Gastroesophageal sphincter (tissue), 4 donors: ENCODE measurements at regions not wholly inside any gene's neighbourhood (a gene's known extent, or its start where the extent isn't known, plus 50 kb on each side); places are given as distances from the start of the nearest gene placed in this dataset.

Experiments used
- ATAC-seq: fragments of 150-250 bp; one replicate; pipeline ENCODE4 v1.9.1; 2016; ENCODE audit warnings: mild to moderate bottlenecking, moderate library complexity
- H3K27ac ChIP-seq, 4 donors: fragments of 200-600 bp; sonication (generic) in 3 of 4; 1 replicate in 3 of 4; 2 replicates in 1 of 4; pipeline ENCODE4 v1.5.1; 2016 to 2019
- H3K27me3 ChIP-seq: fragments of 200-600 bp; sonication (generic); one replicate; pipeline ENCODE4 v1.5.1; 2019
- H3K36me3 ChIP-seq, 2 donors: fragments of 200-600 bp; sonication (generic); one replicate each; pipeline ENCODE4 v1.5.1; 2019; ENCODE audit warnings: control low read depth in 1 of 2
- H3K4me1 ChIP-seq, 3 donors: fragments of 200-600 bp; sonication (generic); 1 replicate in 2 of 3; 2 replicates in 1 of 3; pipeline ENCODE4 v1.5.1; 2016 to 2019; ENCODE audit warnings: control low read depth in 2 of 3
- H3K4me3 ChIP-seq, 2 donors: fragments of 200-600 bp; sonication (generic); one replicate each; pipeline ENCODE4 v1.5.1; 2019; ENCODE audit warnings: mild to moderate bottlenecking in 1 of 2, moderate library complexity in 1 of 2
- H3K9me3 ChIP-seq, 3 donors: fragments of 200-600 bp; sonication (generic); one replicate each; pipeline ENCODE4 v1.5.1; 2017 to 2019; ENCODE audit warnings: control low read depth in 2 of 3
- EP300 ChIP-seq: sonication (generic); formaldehyde crosslinking; IDR thresholded peaks from one replicate; pipeline ENCODE4 v1.6.1; 2017; ENCODE audit warnings: antibody characterized with exemption, mild to moderate bottlenecking
- POLR2A ChIP-seq, 2 donors: fragments of 450-650 bp; IDR thresholded peaks; one replicate each; pipeline ENCODE4 v1.6.1; 2017; ENCODE audit warnings: antibody characterized with exemption in 2 of 2, mild to moderate bottlenecking in 2 of 2, moderate library complexity in 1 of 2
- POLR2AphosphoS5 ChIP-seq: sonication (generic); formaldehyde crosslinking; IDR thresholded peaks from one replicate; pipeline ENCODE4 v1.6.1; 2017; ENCODE audit warnings: antibody characterized with exemption
- WGBS, 2 donors: methylation state at CpG; one replicate each; pipeline ENCODE4 v1.1.5; 2018; ENCODE audit warnings: low coverage in 1 of 2; 5-methylcytosine and 5-hydroxymethylcytosine counted together
- TF ChIP-seq, protein P1 (sequence below), 4 experiments: fragments of 200-600 bp in 2 of 4; fragments of 450-650 bp in 2 of 4; sonication (generic) in 1 of 4; IDR thresholded peaks; one replicate each; pipeline ENCODE4 v1.5.1; 2017 to 2019; ENCODE audit warnings: antibody characterized with exemption in 4 of 4, mild to moderate bottlenecking in 2 of 4, moderate library complexity in 2 of 4

- ATAC-seq, result no peak
- Histone ChIP-seq H3K27ac (no peak overlapping the region), H3K27me3 (peaks cover 46% of the 10 kb centered on the region), H3K4me3 (no peak overlapping the region), H3K4me1 (no peaks in the 10 kb centered on the region), H3K36me3 (no peaks in the 10 kb centered on the region), H3K9me3 (no peaks in the 10 kb centered on the region)
- 62 to 91% methylated on average over 1 of the region's 1 CpG for WGBS, 2 donors
- TF ChIP-seq EP300 (no peak), POLR2AphosphoS5 (no peak), POLR2A (IDR thresholded peaks at IDR 0.05) (no peak)
- TF ChIP-seq, protein P1, sequence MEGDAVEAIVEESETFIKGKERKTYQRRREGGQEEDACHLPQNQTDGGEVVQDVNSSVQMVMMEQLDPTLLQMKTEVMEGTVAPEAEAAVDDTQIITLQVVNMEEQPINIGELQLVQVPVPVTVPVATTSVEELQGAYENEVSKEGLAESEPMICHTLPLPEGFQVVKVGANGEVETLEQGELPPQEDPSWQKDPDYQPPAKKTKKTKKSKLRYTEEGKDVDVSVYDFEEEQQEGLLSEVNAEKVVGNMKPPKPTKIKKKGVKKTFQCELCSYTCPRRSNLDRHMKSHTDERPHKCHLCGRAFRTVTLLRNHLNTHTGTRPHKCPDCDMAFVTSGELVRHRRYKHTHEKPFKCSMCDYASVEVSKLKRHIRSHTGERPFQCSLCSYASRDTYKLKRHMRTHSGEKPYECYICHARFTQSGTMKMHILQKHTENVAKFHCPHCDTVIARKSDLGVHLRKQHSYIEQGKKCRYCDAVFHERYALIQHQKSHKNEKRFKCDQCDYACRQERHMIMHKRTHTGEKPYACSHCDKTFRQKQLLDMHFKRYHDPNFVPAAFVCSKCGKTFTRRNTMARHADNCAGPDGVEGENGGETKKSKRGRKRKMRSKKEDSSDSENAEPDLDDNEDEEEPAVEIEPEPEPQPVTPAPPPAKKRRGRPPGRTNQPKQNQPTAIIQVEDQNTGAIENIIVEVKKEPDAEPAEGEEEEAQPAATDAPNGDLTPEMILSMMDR (IDR thresholded peaks at IDR 0.05), result no peak
Observed at GRCh38 chr16:87025676-87026075, 291.5 kb downstream of the C16orf95 start.

- Histone ChIP-seq H3K4me1 (no peaks in the 10 kb centered on the region), H3K4me3 (no peak overlapping the region), H3K27me3 (peaks cover 45% of the 10 kb centered on the region), H3K9me3 (no peaks in the 10 kb centered on the region), H3K36me3 (no peaks in the 10 kb centered on the region), H3K27ac (no peak overlapping the region)
- ATAC-seq, result no peak
- TF ChIP-seq, protein P1 (IDR thresholded peaks at IDR 0.05), result no peak
- TF ChIP-seq POLR2A (IDR thresholded peaks at IDR 0.05), result no peak
- TF ChIP-seq POLR2AphosphoS5, result no peak
- no peak for TF ChIP-seq EP300
- 54% methylated on average over 3 of the region's 16 CpGs; no CpG with 5 or more reads in 1 of the 2 donors for WGBS, 2 donors
Observed at GRCh38 chr16:87027056-87027616, 290.1 kb downstream of the C16orf95 start.

DNA sequence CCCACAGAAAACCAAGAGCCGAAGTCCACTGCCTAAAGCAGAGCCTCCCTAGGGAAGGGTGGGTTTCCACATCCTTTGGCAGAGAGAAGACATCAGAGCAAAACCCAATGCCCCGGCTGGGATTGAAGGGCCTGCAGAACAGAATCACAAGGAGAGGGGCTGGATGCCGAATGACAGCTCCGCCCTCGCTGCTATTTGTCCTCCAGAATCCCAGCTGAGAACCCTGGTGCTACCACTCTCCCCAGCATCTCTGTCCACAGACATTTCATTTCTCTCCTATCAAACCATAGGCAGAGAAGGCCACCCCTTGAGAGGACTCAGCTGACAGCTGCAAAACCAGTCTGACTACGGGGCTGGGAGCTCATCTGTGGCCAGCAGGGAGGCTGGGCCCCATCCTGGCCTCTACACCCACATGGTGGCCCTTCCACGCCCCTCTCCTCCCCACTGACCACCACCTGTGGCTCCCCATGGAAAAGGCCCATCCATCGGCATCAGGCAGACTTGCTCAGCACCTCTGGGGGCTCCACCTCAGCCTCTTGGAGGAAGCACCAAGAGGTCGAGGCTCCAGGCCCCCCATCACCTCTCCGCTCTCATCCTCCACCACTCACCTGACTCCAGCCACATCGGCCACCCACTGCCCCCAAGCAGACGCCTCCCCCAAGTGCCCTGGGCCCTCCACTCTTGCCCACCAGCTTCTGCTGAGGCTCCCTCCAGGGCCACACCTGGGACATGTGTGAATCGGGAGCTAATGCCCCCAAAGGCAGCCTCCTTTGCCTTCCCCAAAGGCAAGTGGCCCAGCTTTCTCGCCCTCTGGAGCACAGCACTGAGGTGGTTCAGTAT, 288.5 kb downstream of the C16orf95 start:
- Histone ChIP-seq H3K9me3 (no peaks in the 10 kb centered on the region), H3K4me3 (no peak overlapping the region), H3K36me3 (no peaks in the 10 kb centered on the region), H3K27ac (no peak overlapping the region), H3K27me3 (peaks cover 55% of the 10 kb centered on the region), H3K4me1 (no peaks in the 10 kb centered on the region)
- no peak for ATAC-seq
- TF ChIP-seq POLR2A (IDR thresholded peaks at IDR 0.05) (no peak), POLR2AphosphoS5 (no peak), EP300 (no peak)
- TF ChIP-seq, protein P1 (IDR thresholded peaks at IDR 0.05), result no peak
- WGBS, 2 donors, result 85% methylated on average over 4 of the region's 14 CpGs; no CpG with 5 or more reads in 1 of the 2 donors

- TF ChIP-seq, protein P1 (IDR thresholded peaks at IDR 0.05), result no peak
- TF ChIP-seq POLR2A (IDR thresholded peaks at IDR 0.05) (no peak), POLR2AphosphoS5 (no peak), EP300 (no peak)
- H3K36me3 ChIP-seq, result no peaks in the 10 kb centered on the region
- no peaks in the 10 kb centered on the region for H3K4me1 ChIP-seq
- 75 to 82% methylated on average over 3 to 8 of the region's 8 CpGs for WGBS, 2 donors
- no peaks in the 10 kb centered on the region for H3K9me3 ChIP-seq
- H3K27me3 ChIP-seq, result peaks cover 51% of the 10 kb centered on the region
- H3K4me3 ChIP-seq, result no peak overlapping the region
- ATAC-seq, result no peak
- H3K27ac ChIP-seq, result no peak overlapping the region
Observed at GRCh38 chr16:87032554-87032953, 284.6 kb downstream of the C16orf95 start.

DNA sequence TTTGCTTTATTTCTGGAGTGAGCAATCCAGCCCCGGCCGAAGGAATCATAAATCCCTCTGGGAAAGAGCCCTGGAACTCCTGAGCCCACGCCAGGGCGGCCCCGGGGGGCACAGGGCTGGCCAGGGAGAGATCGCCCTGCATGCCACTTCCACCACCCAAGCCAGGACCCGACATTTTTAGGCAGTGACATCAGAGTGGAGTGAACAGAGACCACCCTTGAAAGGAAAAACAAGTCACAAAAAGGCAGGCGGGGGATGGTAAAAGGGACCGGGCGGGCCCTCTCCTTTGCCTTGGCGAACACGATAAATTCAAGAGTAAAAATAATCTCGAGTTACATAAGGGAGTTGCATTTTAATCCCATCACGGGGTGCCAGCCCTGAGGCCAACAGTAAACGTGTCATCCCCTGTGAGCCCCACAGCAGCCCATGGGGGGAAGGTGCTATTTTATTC, 284.1 kb downstream of the C16orf95 start:
- Histone ChIP-seq H3K36me3 (no peaks in the 10 kb centered on the region), H3K9me3 (no peaks in the 10 kb centered on the region), H3K4me1 (no peaks in the 10 kb centered on the region), H3K27me3 (peaks cover 46% of the 10 kb centered on the region), H3K27ac (no peak overlapping the region), H3K4me3 (no peak overlapping the region)
- TF ChIP-seq POLR2AphosphoS5 (no peak), POLR2A (IDR thresholded peaks at IDR 0.05) (no peak), EP300 (no peak)
- TF ChIP-seq, protein P1 (IDR thresholded peaks at IDR 0.05), result no peak
- WGBS, 2 donors, result 54 to 60% methylated on average over 4 to 7 of the region's 15 CpGs
- no peak for ATAC-seq
